HG02610 (cell line): ENCODE measurements at regions not wholly inside any gene's neighbourhood (a gene's known extent, or its start where the extent isn't known, plus 50 kb on each side); places are given as distances from the start of the nearest gene placed in this dataset.

ENCODE experiments used
- ATAC-seq: cut with Tn5 transposase; IDR thresholded peaks from one replicate; pipeline ENCODE4 v1.9.1; 2021; ENCODE audit warnings: mild to moderate bottlenecking, moderate library complexity; ENCODE audit not compliant: unreplicated experiment

DNA sequence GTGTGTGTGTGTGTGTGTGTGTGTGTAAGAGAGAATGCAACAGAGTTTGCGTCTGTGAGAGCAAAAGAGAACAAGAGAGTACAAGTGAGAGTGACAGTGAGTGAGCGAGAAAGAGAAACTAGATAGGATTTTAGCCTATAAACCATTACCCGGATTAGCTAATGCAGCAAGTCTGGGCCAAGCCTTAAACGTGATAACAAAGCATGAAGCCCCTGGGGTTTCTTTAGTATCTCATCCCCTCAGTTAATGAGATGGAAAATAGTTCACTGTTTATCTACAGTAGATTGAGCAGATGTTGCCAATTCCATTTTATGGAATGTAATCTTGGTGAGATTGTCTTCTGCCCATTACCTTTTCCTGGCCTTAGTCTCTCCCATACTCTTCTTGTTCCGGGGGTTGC is 114.5 kb downstream of the MAT2B start:
- ATAC-seq: no peak

DNA sequence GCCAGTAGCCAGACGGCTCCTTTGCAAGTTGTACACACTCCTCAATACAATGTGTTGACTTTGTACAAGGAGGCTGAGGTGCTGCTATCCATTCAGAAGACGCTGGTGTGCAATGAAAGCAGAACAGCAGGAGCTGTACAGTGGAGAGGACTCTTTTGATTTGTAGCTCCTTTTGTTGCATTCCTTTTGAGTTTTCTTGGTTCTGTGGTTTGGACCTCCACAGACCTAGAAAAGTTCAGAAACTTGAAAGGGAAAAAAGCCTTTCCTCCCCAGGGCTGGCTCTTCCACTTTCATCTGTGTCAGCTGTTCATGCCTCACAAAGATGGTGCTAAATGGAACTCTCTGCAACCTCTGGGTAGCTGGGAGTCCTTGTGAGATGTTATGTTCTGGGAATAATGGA is 117.4 kb downstream of the MAT2B start:
- ATAC-seq: no peak

DNA sequence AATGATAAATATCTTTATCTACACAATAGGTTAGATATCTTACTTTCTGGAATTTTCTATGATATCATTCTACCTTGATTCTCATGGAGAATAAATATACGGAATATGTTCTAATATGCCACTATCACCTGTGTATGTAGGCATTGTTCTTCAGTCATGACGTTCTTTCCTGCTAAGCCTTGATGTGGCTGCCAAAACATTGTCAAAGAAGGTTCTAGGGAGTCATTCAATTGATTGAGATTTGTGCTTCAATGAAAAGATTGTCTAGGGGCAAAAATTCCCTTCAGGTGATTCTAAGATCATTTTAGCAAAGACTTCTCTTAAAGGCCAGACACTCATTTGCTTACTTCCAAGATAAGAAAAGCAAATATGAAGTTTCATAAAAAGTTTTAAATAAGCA is 118.1 kb downstream of the MAT2B start:
- no peak for ATAC-seq

DNA sequence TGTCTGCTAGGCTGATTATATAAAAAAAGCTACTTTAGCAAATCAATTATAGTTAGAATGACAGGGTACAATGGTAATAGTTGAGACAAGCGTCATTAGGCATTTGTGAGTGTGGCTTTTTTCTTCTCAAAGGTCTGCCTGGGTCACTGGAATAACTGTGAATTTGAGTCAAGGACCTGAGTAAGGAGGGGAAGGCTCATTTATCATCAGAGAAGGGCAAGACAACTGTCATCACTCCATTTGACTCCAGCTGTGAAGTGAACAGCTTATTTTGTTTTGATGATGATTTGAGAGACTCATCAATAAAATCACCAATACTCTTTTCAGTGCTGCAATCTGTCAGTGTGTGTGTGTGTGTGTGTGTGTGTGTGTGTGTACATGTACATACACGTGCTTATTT is 118.6 kb downstream of the MAT2B start:
- no peak for ATAC-seq

DNA sequence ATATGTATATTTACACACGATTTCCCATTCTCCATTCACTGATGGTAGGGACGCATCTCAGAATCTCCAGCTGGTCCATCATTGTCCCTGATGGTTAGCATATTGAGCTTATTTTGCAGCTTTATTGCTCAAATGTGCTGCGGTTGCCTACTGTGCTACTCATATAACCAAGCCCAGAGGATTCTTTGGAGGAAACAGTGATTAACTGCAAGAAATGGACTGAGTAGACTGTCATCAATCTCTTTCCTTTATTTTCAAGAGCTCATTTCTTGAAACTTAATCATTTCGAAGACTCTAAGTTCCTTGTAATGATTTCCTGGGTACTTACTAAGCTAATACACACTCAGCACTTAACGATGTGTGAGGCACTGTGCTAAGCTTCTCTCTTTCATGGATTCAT is 119.0 kb downstream of the MAT2B start:
- ATAC-seq: no peak

DNA sequence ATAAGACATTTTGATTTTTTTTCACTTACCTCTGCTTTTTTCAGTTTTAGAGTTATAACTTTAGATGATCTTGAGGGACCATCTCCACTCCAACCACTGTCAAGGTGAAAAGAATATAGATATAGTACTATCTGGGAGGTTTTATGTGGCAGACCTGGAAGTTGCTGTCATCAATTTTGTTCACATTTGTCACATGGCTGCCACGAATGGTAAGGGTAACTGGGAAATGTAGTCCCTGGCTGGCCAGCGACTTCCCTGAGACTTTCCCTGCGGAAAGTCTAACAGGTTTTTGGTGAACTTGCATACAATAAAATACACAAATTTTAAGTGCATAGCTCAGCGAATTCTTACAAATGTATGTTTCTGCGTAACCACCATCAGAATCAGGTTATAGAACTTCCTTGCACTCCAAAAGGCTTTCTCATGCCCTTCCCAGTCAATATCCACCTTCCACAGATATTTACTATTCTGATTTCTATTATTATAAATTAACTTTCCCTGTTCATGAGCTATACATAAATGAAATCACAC is 121.5 kb downstream of the MAT2B start:
- no peak for ATAC-seq

DNA sequence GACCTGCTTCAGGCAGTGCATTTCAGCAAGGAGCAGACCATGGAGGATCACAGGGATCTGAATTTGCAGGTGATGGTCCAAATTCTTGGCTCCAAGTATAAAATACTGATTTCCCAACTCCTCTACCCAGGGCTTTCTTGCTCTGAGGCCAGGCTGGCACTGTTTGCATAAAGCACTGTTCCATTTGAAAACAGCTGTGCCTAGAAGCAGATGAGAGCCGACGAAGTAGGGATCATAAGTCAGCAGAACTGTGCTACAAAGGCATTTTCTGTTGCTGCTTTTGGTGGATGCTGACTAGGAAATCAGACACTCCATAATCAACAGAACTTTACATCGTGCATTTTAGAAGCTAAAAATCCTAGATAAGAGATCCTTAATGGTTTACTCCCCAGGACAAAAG is 126.4 kb downstream of the MAT2B start:
- no peak for ATAC-seq

DNA sequence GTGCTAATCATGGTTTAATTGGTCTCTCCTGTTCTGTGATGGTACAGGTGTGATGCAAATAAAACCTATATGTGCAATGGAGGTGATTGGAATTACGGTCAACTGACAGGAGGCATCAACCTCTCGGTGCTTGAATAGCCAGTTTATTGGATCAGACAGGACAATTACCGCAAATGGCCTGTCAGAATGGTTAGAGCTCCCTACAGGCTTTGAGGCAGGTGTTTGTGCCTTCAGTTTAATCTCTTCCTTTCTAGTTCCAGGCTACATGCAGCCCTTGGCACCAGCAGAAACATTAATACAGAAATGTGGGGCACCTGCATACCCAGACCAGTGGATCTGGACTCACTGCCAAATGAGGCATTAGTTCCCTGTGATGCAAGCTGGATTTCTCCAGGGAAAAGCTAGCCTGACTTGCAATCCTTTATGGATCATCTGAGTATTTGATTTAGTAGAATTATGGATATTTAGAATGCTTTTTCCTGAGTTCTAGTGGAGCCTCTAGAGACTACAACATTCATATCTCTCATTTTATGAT is 128.6 kb downstream of the MAT2B start:
- ATAC-seq: no peak

DNA sequence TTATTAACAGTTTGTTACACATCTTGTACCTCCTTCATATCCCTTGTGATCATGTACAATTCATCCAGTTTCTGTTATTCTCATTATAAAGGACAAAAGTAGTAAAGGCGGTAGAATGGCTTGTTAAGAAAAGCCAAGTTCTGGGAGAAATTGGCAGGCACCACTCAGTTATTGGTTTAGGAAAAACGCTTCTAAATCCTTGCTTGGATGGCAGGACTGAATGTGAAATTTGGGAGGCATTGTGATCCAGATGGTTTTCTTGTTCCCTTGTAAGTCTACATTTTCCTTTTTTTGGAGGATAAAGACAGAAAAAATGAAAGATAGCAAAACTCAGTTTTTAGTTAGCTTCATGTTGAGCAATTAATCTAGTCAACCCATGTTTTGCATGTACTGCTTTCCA is 130.2 kb downstream of the MAT2B start:
- no peak for ATAC-seq

DNA sequence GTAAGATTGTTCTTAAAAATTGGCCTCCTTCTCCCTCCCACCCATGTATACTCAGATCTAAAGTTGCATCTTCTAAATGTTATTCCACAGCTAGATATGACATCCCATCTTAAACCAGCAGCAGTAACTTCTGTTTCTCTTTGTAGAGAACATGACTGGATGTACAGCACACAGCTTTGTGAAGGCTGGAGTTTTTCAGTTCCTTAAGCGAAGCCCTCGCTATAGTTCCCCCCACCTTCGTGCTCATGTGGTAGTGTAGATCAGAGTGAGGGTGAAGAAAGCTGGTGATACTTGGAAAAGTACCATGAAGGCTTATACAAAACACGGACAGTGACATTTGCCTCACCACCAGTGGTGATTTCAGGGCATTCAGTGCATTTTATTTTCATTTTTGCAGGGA is 137.5 kb downstream of the MAT2B start:
- ATAC-seq: no peak

DNA sequence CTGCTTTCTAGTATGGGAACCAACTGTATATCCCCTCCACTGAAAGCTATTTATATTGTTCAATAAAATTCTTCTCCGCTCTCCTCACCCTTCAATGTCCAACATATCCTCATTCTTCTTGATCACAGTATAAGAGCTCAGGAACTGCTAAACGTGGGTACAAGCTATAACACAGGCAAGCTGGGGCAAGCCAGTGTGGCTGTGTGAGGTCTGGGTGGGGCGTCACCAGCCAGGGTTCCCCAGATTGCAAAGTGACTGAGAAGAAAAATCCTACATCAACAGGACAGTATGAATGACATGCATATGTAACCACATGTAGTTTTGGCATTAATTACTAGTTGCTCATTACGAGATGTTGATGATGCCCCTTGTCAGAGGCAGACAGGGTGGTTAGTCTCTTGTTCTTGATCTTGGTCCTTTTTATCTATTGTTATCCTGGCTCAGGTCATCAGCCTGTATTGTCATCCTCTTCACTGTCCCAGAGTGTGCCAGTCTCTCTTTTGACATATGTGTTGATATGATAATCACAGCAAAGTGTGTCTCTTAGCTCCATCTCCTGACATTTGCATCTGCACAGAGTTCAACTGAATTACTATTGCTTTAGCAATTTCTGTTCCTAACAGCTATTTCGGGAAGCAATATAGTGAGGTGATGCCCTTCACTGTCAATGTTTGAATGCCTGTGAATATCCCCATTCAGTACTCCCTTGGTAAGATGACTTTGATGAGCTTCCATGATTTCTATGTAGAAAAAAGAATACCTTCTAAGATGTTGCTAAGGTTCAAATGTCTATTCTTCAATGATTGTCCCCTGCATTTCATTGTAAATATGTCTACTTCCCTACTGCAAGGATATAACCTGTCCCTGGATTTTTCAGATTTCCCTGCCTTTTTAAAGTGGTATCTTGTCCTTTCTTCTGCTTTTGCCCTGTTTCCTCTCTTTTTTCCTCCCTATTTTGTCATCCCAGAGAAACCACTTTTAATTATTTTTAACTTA is 140.3 kb downstream of the MAT2B start:
- no peak for ATAC-seq

DNA sequence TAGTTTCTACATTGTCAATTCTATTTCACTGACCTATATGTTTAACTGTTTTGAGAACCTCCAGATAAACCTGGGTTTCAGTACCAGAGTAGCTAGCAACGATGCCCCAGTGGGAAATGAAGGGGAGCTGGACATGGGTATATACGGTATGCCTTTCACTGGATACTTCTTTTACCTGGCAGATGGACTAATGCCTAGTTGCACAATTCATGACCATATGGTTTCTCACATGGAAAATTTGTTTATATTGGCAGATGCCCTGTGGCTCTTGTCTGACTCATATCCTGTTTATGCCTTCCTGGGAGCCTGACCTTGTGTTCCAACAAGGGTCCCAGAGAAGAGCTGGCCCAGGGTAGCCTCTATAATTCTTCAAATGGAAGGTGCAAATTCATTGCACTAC is 144.1 kb downstream of the MAT2B start:
- no peak for ATAC-seq

DNA sequence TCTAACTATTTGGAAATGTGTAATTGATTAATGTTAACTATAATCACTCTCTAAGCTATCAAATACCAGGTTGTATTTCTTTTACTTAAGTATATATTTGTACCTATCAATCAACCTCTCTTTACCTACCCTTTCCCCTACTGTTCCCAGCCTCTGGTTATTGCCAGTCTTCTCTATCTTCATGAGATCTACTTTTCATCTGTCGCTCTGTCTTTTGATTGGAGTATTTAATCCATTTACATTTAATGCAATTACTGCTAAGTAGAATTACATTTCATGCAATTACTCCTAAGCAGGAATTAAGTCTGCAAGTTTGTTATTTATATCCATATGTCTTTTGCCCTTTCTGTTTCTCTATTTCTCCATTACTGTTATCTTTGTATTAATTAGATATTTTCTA is 148.1 kb downstream of the MAT2B start:
- ATAC-seq: no peak

DNA sequence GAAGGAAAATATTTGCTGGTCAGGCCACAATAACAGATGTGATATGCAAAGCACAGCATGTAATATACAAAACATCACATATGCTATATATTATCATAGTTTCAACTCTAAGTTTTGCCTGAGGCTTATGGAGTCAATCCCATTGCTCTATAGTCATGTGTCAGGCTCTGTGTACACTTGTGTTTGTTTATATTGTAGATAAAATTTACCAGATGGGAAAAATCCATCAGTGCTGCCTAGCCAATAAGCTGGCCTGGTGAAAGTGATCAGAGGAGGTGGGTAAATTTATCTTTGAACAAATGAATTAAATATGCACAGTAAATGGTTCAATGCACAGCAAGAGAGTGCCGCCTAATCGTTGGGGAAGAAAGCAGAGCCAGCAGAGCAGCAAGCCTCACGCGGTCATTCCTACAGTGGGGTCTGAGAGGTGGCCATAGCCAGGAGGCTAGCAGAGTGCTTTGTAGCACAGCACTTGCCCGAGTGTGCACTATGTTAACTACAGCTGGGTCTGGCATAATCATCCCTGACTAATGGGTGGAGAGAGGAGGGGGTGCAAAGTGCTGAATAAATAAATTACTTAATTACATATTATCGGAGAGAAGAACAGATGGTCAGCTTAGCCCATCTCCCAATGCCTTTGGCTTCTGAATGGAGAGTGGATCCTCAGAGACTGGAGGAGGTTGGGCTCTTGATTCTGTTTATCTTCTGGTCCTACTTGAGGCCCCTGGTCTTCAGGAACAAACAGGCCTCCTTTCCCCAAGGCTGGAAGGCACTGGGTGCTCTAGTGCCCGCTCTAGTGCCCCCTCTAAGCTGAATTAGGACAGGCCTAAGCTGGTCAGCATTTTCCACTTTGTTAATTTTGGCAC is 153.5 kb downstream of the MAT2B start:
- no peak for ATAC-seq

DNA sequence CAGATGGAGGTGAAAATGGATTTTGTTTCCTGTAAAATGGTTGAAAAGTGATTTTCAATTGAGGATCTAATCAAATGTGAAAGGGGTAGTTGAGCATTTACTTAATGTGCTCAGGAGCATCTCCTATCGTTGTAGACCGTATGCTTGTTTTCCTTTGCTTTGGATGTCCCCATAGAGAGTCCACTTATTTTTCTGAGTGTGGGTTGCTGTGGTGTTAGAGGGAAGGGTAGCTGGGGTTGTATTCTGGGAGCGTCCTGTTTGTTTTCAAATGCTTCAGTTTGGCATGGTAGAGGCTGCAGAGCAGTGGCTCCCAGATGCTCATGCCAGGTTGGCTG is 154.1 kb downstream of the MAT2B start:
- no peak for ATAC-seq

DNA sequence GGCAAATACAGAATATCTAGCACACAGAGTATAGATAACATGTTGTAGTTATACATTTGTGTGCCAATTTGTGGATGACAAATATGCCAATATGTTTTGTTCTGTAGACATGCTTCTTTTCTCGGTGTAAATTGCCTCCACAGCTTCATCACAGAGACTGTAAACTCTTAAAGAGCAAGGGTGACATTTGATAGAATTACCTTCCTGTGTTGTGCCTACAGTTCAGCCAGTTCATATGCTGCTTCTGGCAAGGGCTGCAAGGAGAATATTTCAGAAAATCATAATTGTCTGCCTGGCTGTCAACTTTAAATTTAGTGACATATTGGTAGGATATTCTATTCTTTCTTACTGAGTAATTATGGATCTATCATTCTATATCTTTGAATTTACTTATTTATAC is 155.1 kb downstream of the MAT2B start:
- no peak for ATAC-seq

DNA sequence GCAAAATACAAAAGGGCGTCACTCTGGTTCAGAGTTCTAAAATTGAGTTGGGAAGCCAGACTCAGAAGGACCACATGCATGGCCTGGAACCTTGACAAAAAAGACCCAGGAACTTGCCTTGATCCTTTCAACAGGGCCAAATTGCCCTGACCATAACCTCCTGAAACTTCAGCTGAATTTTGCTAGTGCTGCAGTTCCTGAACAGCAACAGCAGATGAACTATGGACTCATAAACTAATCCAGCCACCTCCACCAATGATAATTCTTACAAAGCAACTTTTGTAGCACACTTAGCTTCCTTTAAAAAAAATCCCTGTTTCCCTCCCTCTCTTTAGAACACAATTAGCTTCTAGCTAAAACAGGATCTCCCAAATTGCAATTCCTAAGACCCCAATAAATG is 155.9 kb downstream of the MAT2B start:
- no peak for ATAC-seq

DNA sequence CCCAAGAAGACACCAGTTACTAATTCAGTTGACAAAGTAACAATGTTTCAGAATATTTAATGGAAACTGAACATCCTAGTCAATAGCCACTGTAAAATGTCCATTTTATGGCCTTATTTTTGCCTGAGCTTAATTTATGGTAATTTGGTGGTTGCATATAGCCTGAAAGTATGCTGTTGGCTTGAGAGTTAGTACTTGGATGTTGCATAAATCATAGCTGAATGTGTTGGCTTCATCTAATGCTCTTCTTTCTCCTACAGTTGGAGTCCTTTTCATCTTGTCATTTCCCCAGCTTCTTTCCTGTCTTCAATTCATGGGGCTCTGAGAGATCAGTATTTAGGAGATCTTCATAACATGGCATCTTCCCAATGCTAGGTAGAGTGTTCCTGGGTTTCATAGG is 164.6 kb downstream of the MAT2B start:
- ATAC-seq: no peak

DNA sequence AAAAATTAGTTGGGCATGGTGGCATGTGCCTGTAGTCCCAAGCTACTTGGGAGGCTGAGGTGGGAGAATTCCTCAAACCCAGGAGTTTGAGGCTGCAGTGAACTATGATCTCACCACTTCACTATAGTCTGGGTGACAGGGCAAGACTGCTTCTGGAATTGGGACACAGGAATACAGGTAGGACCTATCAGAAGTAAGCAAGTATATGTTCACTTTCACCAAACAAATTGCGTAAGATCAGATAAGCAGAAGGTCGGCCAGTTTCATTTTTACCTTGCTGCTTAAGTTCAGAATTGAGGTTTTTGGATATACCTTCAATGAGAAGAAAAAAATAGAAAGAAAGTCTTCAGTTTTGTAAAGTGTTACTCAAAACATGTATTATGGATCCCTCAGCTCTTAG is 171.7 kb downstream of the MAT2B start:
- ATAC-seq: no peak

DNA sequence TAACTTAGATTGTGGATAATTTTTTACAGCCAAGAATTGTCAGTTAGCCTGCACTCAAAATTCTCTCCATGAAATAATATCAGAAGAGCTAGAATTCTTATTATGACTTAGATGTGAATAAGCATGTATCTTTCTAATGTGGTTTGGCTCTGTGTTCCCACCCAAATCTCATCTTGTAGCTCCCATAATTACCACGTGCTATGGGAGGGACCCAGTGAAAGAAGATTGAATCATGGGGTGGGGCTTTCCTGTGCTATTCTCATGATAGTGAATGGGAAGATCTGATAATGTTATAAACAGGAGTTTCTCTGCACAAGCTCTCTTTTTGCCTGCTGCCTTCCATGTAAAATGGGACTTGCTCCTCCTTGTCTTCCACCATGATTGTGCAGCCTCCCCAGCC is 176.8 kb downstream of the MAT2B start:
- ATAC-seq: no peak

DNA sequence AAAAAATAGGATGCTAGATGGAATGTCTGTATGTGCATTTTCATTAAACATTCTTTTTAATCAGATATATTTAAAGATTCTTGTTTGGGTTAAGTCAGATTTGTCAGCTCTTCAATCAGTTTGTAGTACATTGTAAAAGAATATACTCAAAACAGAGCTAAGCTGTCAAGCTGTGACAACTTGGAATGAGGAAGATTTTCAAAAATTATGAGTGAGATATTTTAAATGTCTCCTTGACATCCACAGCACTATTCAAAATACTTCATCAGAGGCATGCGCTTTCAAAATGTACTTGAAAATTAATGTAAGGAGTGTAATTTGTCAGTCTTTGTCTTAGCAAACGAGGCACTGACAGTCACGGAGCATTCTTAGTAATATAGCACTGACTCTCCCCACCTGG is 182.0 kb downstream of the MAT2B start:
- ATAC-seq: no peak

DNA sequence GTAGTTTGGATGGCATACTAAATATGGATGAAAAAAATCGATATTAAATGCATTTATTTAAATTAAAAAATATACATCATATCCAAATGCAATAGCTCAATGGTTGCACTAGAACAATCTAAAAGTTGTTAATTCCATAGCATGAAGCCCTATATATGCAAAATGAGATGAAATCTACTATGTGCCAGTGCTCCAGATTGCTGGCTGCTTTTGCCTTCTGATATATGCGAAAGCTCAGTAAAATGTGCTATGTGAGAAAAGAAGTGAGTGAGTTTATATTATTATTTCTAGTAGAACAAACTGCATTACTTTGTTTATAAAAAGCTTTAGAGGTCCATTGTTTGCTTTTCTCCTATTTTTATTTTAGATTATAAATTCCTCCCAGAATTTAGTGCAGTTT is 186.7 kb downstream of the MAT2B start:
- no peak for ATAC-seq
